CD14-positive monocyte (primary cell): ENCODE measurements at regions not wholly inside any gene's neighbourhood (a gene's known extent, or its start where the extent isn't known, plus 50 kb on each side); places are given as distances from the start of the nearest gene placed in this dataset.

ENCODE experiments used
- DNase-seq, 3 donors: peaks; one replicate each; pipeline ENCODE4 v3.0.0-alpha.2; 2011 to 2022
- H2AFZ ChIP-seq: 2 replicates; pipeline ENCODE4 v1.6.0; 2012; ENCODE audit warnings: mild to moderate bottlenecking, low read depth, low read length, inconsistent platforms; ENCODE audit not compliant: insufficient read depth, poor library complexity, severe bottlenecking
- H3K27ac ChIP-seq, 2 donors: 1 replicate in 1 of 2; 2 replicates in 1 of 2; pipeline ENCODE4 v1.5.1; 2012 to 2013; ENCODE audit warnings: low read length in 2 of 2, control low read depth in 1 of 2, inconsistent platforms in 1 of 2, low read depth in 1 of 2, mild to moderate bottlenecking in 1 of 2
- H3K27me3 ChIP-seq, 2 donors: one replicate each; pipeline versions ENCODE4 v1.6.0 to v1.6.1; 2011 to 2013; ENCODE audit warnings: low read length in 2 of 2; ENCODE audit not compliant: control insufficient read depth in 2 of 2, insufficient read depth in 2 of 2
- H3K36me3 ChIP-seq, 2 donors: replicated peaks in 1 of 2; 1 replicate in 1 of 2; 2 replicates in 1 of 2; pipeline versions ENCODE4 v1.5.1 to v1.6.1; 2012 to 2013; ENCODE audit warnings: low read length in 2 of 2, control low read depth in 1 of 2, inconsistent platforms in 1 of 2, mild to moderate bottlenecking in 1 of 2; ENCODE audit not compliant: insufficient read depth in 2 of 2, control insufficient read depth in 1 of 2
- H3K4me1 ChIP-seq, 2 donors: 1 replicate in 1 of 2; 2 replicates in 1 of 2; pipeline versions ENCODE4 v1.5.1 to v1.6.1; 2012 to 2013; ENCODE audit warnings: low read length in 2 of 2, control low read depth in 1 of 2, inconsistent platforms in 1 of 2, mild to moderate bottlenecking in 1 of 2, moderate library complexity in 1 of 2; ENCODE audit not compliant: insufficient read depth in 2 of 2, control insufficient read depth in 1 of 2
- H3K4me2 ChIP-seq: replicated peaks from 2 replicates; pipeline ENCODE3; 2012; ENCODE audit warnings: low read length, moderate library complexity, mild to moderate bottlenecking; ENCODE audit not compliant: poor library complexity, severe bottlenecking; ENCODE audit errors: extremely low read depth
- H3K4me3 ChIP-seq, 3 experiments: fragments of 200-600 bp in 1 of 3; sonication (generic) in 1 of 3; replicated peaks in 1 of 3; 1 replicate in 2 of 3; 2 replicates in 1 of 3; pipeline ENCODE4 v1.5.1; 2011 to 2013; ENCODE audit warnings: low read length in 3 of 3, mild to moderate bottlenecking in 3 of 3, control low read depth in 2 of 3, low read depth in 2 of 3, inconsistent platforms in 1 of 3, moderate library complexity in 1 of 3
- H3K79me2 ChIP-seq: 2 replicates; pipeline ENCODE4 v1.6.0; 2012; ENCODE audit warnings: mild to moderate bottlenecking, control low read depth, inconsistent platforms, low read length, moderate library complexity; ENCODE audit not compliant: insufficient read depth
- H3K9ac ChIP-seq: 2 replicates; pipeline ENCODE4 v1.6.0; 2017; ENCODE audit warnings: low read length, mild to moderate bottlenecking; ENCODE audit not compliant: insufficient read depth, poor library complexity, severe bottlenecking
- H3K9me3 ChIP-seq, 2 donors: replicated peaks in 1 of 2; 1 replicate in 1 of 2; 2 replicates in 1 of 2; pipeline versions ENCODE4 v1.5.1 to v1.6.1; 2012 to 2013; ENCODE audit warnings: low read length in 2 of 2, control low read depth in 1 of 2; ENCODE audit not compliant: control insufficient read depth in 1 of 2, insufficient read depth in 1 of 2
- H4K20me1 ChIP-seq: 2 replicates; pipeline ENCODE4 v1.6.0; 2012; ENCODE audit warnings: mild to moderate bottlenecking, low read length, control low read depth, moderate library complexity; ENCODE audit not compliant: insufficient read depth
- H3K27ac Mint-ChIP-seq, 7 donors: one replicate each; pipeline ENCODE4 v1.8.0; 2020; ENCODE audit warnings: mild to moderate bottlenecking in 7 of 7, mixed read lengths in 7 of 7, moderate library complexity in 6 of 7, inconsistent platforms in 2 of 7
- H3K27me3 Mint-ChIP-seq, 3 donors: one replicate each; pipeline ENCODE4 v1.8.0; 2021 to 2022; ENCODE audit warnings: low read depth in 3 of 3, mild to moderate bottlenecking in 3 of 3, mixed read lengths in 3 of 3, moderate library complexity in 3 of 3, inconsistent platforms in 1 of 3
- H3K36me3 Mint-ChIP-seq, 2 donors: one replicate each; pipeline ENCODE4 v1.8.0; 2020; ENCODE audit warnings: mixed read lengths in 2 of 2, inconsistent platforms in 1 of 2, mild to moderate bottlenecking in 1 of 2
- H3K4me1 Mint-ChIP-seq: one replicate; pipeline ENCODE4 v1.8.0; 2020; ENCODE audit warnings: mild to moderate bottlenecking, mixed read lengths
- H3K4me3 Mint-ChIP-seq, 2 donors: one replicate each; pipeline ENCODE4 v1.8.0; 2020; ENCODE audit warnings: mild to moderate bottlenecking in 2 of 2, mixed read lengths in 2 of 2, moderate library complexity in 1 of 2
- H3K9me3 Mint-ChIP-seq, 7 donors: one replicate each; pipeline ENCODE4 v1.8.0; 2020 to 2022; ENCODE audit warnings: mixed read lengths in 7 of 7, mild to moderate bottlenecking in 6 of 7, moderate library complexity in 6 of 7, inconsistent platforms in 2 of 7
- CTCF ChIP-seq: fragments of 200-600 bp; IDR thresholded peaks from one replicate; pipeline ENCODE4 v1.8.0; 2022; ENCODE audit warnings: antibody characterized with exemption, mild to moderate bottlenecking
- WGBS: methylation state at CpG from one replicate; pipeline ENCODE4 v1.1.5; 2013; ENCODE audit warnings: missing lambda C conversion rate; ENCODE audit not compliant: insufficient coverage; 5-methylcytosine and 5-hydroxymethylcytosine counted together
- intact Hi-C, 2 donors: fragments of 100-400 bp; cut with micrococcal nuclease; formaldehyde crosslinking; loops; one replicate each; pipeline versions ENCODE4 v1.15.0 to v1.15.1; 2023

DNA sequence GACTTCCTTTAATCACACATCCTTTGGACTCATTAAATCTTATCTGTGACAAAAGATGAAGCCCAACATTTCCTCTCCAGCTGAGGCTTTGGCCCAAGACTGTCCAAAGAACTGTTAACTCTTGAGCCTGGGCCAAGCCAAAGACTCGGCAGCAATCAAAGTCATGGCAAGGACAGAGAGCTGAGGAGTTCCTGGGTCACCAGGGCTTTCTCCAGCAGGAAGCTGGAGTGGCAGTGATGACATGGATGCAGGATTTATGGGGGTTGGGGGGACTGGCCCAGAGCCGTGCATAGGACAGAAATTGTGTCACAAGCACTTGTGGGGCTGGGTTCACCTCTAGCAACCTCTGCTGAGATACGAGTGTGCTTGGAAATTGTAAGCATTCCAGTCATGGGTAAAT is 440.3 kb downstream of the PLK2 start:
- Histone ChIP-seq H3K4me2 (no peak overlapping the region), H3K27ac (no peak overlapping the region), H2AFZ (no peak overlapping the region), H3K4me3 (no peak overlapping the region), H3K9ac (no peak overlapping the region), H3K36me3 (no peaks in the 10 kb centered on the region), H4K20me1 (no peaks in the 10 kb centered on the region), H3K4me1 (no peaks in the 10 kb centered on the region), H3K27me3 (no peaks in the 10 kb centered on the region), H3K79me2 (no peaks in the 10 kb centered on the region), H3K9me3 (no peaks in the 10 kb centered on the region)
- peaks cover 0 to 2% (median 0%) of the 10 kb centered on the region in 3 donors for H3K27me3 Mint-ChIP-seq
- intact Hi-C loops = no loop called here
- no peak overlapping the region for H3K4me3 Mint-ChIP-seq
- H3K9me3 Mint-ChIP-seq = peaks cover 0 to 5% (median 2%) of the 10 kb centered on the region in 7 donors
- no peak for TF ChIP-seq CTCF
- no peak overlapping the region for H3K27ac Mint-ChIP-seq
- H3K4me1 Mint-ChIP-seq = no peaks in the 10 kb centered on the region
- WGBS = 36% methylated on average over 2 of the region's 3 CpGs
- no peaks in the 10 kb centered on the region for H3K36me3 Mint-ChIP-seq
- no peak for DNase-seq

GRCh38 chr5:58018016-58018415 is 441.9 kb downstream of the PLK2 start:
- Histone ChIP-seq H2AFZ (no peak overlapping the region), H3K79me2 (no peaks in the 10 kb centered on the region), H4K20me1 (no peaks in the 10 kb centered on the region), H3K27me3 (no peaks in the 10 kb centered on the region), H3K4me2 (no peak overlapping the region), H3K4me3 (no peak overlapping the region), H3K9ac (no peak overlapping the region), H3K9me3 (no peaks in the 10 kb centered on the region), H3K4me1 (no peaks in the 10 kb centered on the region), H3K36me3 (no peaks in the 10 kb centered on the region), H3K27ac (no peak overlapping the region)
- Mint-ChIP-seq H3K36me3 (no peaks in the 10 kb centered on the region), H3K9me3 (peaks cover 0 to 5% (median 2%) of the 10 kb centered on the region in 7 donors), H3K27me3 (peaks cover 0 to 2% (median 0%) of the 10 kb centered on the region in 3 donors), H3K27ac (no peak overlapping the region), H3K4me3 (no peak overlapping the region), H3K4me1 (no peaks in the 10 kb centered on the region)
- no peak for TF ChIP-seq CTCF
- DNase-seq = no peak
- intact Hi-C loops = no loop called here
- no CpG with 5 or more reads among the region's 1 CpG for WGBS
